GM18505 (cell line): ENCODE measurements at regions not wholly inside any gene's neighbourhood (a gene's known extent, or its start where the extent isn't known, plus 50 kb on each side); places are given as distances from the start of the nearest gene placed in this dataset.

Experiments used
- ATAC-seq: cut with Tn5 transposase; IDR thresholded peaks from one replicate; pipeline ENCODE4 v1.9.1; 2021; ENCODE audit not compliant: unreplicated experiment
- POLR2A ChIP-seq: IDR thresholded peaks from 4 replicates; pipeline ENCODE4 v1.6.1; 2011; ENCODE audit warnings: borderline replicate concordance; ENCODE audit not compliant: insufficient read depth, insufficient read length; ENCODE audit errors: extremely low read depth

DNA sequence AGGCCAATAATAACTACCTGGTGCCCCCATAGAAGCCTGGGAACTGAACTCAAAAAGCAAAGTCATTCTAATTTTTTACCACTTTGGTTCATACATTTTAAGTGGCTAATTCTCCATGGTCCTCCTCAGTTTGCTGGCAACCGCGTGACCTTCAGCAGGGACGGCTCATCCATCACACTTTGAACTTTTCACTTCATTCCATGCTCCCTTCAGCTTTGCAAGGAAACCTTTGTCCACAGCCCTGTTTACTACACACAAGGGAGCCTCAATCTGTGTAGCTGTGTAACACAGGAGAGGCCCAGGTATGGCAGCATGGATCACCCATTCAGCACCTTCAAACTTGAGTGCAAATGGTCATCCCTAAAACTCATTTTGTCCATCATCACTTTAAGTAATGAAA lies 552.4 kb downstream of the IRX1 start:
- TF ChIP-seq POLR2A, result no peak
- ATAC-seq, result no peak

- no peak for ATAC-seq
- TF ChIP-seq POLR2A, result no peak
Measured at GRCh38 chr5:4150067-4150466, 554.4 kb downstream of the IRX1 start.

DNA sequence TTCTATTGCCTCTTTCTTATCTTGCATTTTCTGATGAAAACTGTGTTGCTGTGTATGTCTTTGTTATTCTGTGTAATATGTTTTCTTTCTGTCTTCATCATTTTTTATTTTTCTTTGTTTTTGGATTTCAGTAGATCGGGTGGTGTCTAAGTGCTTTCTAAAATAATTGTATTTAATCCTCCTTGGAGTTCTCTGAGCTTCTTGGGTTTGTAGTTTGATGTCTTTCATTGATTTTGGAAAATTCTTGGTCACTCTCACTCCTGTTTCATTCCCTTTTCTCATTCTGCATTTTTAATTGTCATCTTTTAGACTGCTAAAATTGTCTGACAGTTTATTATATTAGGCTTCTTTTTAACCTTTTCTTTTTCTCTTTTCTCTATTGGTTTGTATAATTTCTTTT lies 560.5 kb downstream of the IRX1 start:
- no peak for ATAC-seq
- no peak for TF ChIP-seq POLR2A

GRCh38 chr5:4156889-4157288 lies 561.3 kb downstream of the IRX1 start:
- ATAC-seq, result no peak
- no peak for TF ChIP-seq POLR2A

GRCh38 chr5:4158750-4159447 lies 563.3 kb downstream of the IRX1 start:
- TF ChIP-seq POLR2A, result no peak
- no peak for ATAC-seq

- ATAC-seq, result no peak
Measured at GRCh38 chr5:4159681-4160080, 564.0 kb downstream of the IRX1 start.

GRCh38 chr5:4164167-4164566 lies 568.5 kb downstream of the IRX1 start:
- ATAC-seq, result no peak
- no peak for TF ChIP-seq POLR2A

More at GRCh38 chr5:4159681-4160080, 564.0 kb downstream of the IRX1 start:
- no peak for TF ChIP-seq POLR2A

GRCh38 chr5:4180703-4181102 lies 585.1 kb downstream of the IRX1 start:
- ATAC-seq, result no peak

DNA sequence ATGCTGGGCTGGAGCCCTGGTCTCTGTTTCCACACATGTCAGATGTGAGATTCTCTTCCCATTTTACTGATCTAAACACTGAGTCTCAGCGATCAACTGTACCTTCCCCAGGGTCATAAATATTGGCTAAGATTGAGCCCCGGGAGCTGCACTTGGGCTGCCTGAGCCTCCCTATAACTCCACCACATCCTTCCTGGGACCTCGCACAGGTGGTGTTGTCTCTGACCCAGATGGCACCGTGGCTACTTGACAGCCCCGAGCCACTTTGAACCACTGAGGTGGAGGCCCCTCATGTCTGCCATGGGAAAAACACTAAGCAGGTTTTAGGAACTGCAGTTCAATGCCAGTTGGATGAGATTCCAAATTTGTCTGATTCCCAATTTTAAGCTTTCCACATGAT lies 586.5 kb downstream of the IRX1 start:
- TF ChIP-seq POLR2A, result no peak
- no peak for ATAC-seq

More at GRCh38 chr5:4180703-4181102, 585.1 kb downstream of the IRX1 start:
- no peak for TF ChIP-seq POLR2A

DNA sequence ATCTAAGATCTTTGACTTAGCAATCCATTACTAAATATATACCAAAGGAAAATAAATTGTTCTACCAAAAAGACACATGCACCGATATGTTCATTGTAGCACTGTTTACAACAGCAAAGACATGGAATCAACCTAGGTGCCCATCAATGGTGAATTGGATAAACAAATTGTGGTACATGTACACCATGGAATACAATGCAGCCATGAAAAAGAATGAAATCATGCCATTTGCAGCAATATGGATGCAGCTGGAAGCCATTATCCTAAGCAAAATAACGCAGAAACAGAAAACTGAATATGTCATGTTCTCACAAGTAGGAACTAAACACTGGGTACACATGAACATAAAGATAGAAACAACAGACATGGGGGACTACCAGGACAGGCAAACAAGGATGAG lies 589.5 kb downstream of the IRX1 start:
- TF ChIP-seq POLR2A, result no peak
- no peak for ATAC-seq

- no peak for ATAC-seq
- TF ChIP-seq POLR2A, result no peak
Measured at GRCh38 chr5:4188704-4189103, 593.1 kb downstream of the IRX1 start.

DNA sequence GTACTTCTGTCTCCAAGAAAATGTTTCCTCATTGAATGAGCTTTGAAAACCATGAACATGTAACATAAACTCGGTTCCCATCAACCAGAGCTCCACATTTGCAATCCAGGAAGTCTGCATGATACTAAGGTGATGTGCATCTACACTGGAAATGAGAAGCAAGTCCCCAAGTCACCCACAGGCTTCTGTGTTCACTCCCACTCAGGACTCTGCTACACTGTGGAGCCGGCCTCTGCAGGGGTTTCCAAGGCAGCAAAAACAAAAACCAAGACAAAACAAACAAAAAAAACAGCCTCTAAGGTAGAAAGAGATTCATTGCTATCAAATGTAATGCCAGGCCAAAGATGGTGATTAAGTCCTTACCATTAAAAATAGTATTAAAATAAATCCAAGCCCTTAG lies 593.7 kb downstream of the IRX1 start:
- ATAC-seq, result no peak

GRCh38 chr5:4191041-4191440 lies 595.4 kb downstream of the IRX1 start:
- ATAC-seq, result no peak
- no peak for TF ChIP-seq POLR2A

More for the DNA sequence above, 593.7 kb downstream of the IRX1 start:
- TF ChIP-seq POLR2A, result no peak

- ATAC-seq, result no peak
Measured at GRCh38 chr5:4191703-4192102, 596.1 kb downstream of the IRX1 start.

DNA sequence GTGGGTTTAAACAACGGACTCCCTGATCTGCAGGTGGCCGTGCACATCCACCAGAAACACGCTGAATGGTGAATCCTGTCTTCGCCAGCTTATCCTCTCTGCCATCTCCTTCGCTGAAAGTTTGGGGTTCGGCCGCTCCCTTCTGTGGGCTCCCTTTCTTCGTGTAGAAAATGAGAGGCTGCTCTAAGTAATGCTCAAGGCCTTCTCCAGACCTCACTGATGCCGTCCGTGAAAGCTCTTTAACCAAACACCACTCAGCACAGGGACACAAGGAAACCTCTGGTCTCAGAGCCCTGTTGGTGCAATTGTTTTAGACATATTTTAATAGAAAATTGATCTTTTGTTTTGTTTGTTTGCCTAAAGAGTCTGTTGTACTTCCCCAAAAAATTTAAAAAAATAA lies 596.5 kb downstream of the IRX1 start:
- no peak for ATAC-seq
- TF ChIP-seq POLR2A, result no peak

More at GRCh38 chr5:4191703-4192102, 596.1 kb downstream of the IRX1 start:
- no peak for TF ChIP-seq POLR2A
